ENCODE measurements at regions not wholly inside any gene's neighbourhood (a gene's known extent, or its start where the extent isn't known, plus 50 kb on each side); places are given as distances from the start of the nearest gene placed in this dataset.
A peak's percentile ranks its signal among the peaks of the same experiment; 100 is the strongest.

- peak; percentile 15 for DNase-seq (ENCODE audit: low read depth, low spot score)
Measured at GRCh38 chr20:56060486-56060885, 55.2 kb upstream of the CBLN4 start.

GRCh38 chr20:56069016-56069415 lies 63.7 kb upstream of the CBLN4 start:
- no peak for DNase-seq (ENCODE audit: low read depth, low spot score)

- peak; percentile 53 for DNase-seq (ENCODE audit: low read depth, low spot score)
Measured at GRCh38 chr20:56072165-56072564, 66.8 kb upstream of the CBLN4 start.

GRCh38 chr20:56088375-56088774 lies 83.1 kb upstream of the CBLN4 start:
- DNase-seq (ENCODE audit: low read depth, low spot score), result no peak

GRCh38 chr20:56091628-56092234 lies 86.4 kb upstream of the CBLN4 start:
- DNase-seq (ENCODE audit: low read depth, low spot score), result peak; percentile 32

GRCh38 chr20:56094228-56094627 lies 88.9 kb upstream of the CBLN4 start:
- no peak for DNase-seq (ENCODE audit: low read depth, low spot score)

GRCh38 chr20:56098981-56099500 lies 93.7 kb upstream of the CBLN4 start:
- peak; percentile 6 for DNase-seq (ENCODE audit: low read depth, low spot score)

GRCh38 chr20:56111961-56112730 lies 106.8 kb upstream of the CBLN4 start:
- peak; percentile 34 for DNase-seq (ENCODE audit: low read depth, low spot score)

GRCh38 chr20:56117350-56117749 lies 112.0 kb upstream of the CBLN4 start:
- DNase-seq (ENCODE audit: low read depth, low spot score), result no peak

- no peak for DNase-seq (ENCODE audit: low read depth, low spot score)
Measured at GRCh38 chr20:56121850-56122249, 116.5 kb upstream of the CBLN4 start.

GRCh38 chr20:56143759-56144158 lies 104.8 kb upstream of the MC3R start:
- DNase-seq (ENCODE audit: low read depth, low spot score), result no peak

GRCh38 chr20:56151834-56152233 lies 96.7 kb upstream of the MC3R start:
- DNase-seq (ENCODE audit: low read depth, low spot score), result no peak

- no peak for DNase-seq (ENCODE audit: low read depth, low spot score)
Measured at GRCh38 chr20:56153926-56154325, 94.6 kb upstream of the MC3R start.

- DNase-seq (ENCODE audit: low read depth, low spot score), result no peak
Measured at GRCh38 chr20:56155625-56156024, 92.9 kb upstream of the MC3R start.

- no peak for DNase-seq (ENCODE audit: low read depth, low spot score)
Measured at GRCh38 chr20:56157530-56158203, 90.9 kb upstream of the MC3R start.

GRCh38 chr20:56158489-56158888 lies 90.0 kb upstream of the MC3R start:
- no peak for DNase-seq (ENCODE audit: low read depth, low spot score)

- no peak for DNase-seq (ENCODE audit: low read depth, low spot score)
Measured at GRCh38 chr20:56160956-56161355, 87.6 kb upstream of the MC3R start.

GRCh38 chr20:56163806-56164205 lies 84.7 kb upstream of the MC3R start:
- DNase-seq (ENCODE audit: low read depth, low spot score), result no peak

- no peak for DNase-seq (ENCODE audit: low read depth, low spot score)
Measured at GRCh38 chr20:56166781-56167465, 81.6 kb upstream of the MC3R start.

GRCh38 chr20:56171087-56172012 lies 77.2 kb upstream of the MC3R start:
- DNase-seq (ENCODE audit: low read depth, low spot score), result peak; percentile 55

- DNase-seq (ENCODE audit: low read depth, low spot score), result no peak
Measured at GRCh38 chr20:56173438-56173837, 75.1 kb upstream of the MC3R start.

All from astrocyte of the hippocampus (primary cell).